Breast epithelium (tissue), 4 donors: ENCODE measurements at regions not wholly inside any gene's neighbourhood (a gene's known extent, or its start where the extent isn't known, plus 50 kb on each side); places are given as distances from the start of the nearest gene placed in this dataset.

ENCODE experiments used
- DNase-seq, 2 donors: peaks; one replicate each; pipeline ENCODE4 v3.0.0-alpha.2; 2019; ENCODE audit warnings: low spot score in 2 of 2
- H3K27ac ChIP-seq, 2 donors: fragments of 200-600 bp; sonication (generic) in 1 of 2; one replicate each; pipeline ENCODE4 v1.5.1; 2016 to 2019; ENCODE audit warnings: mild to moderate bottlenecking in 1 of 2
- H3K27me3 ChIP-seq, 2 donors: fragments of 200-600 bp; sonication (generic) in 1 of 2; one replicate each; pipeline versions ENCODE4 v1.5.1 to v1.6.0; 2017 to 2019; ENCODE audit warnings: control low read depth in 1 of 2, mild to moderate bottlenecking in 1 of 2
- H3K36me3 ChIP-seq: fragments of 200-600 bp; one replicate; pipeline ENCODE4 v1.5.1; 2019
- H3K4me1 ChIP-seq, 2 donors: fragments of 200-600 bp; sonication (generic); one replicate each; pipeline ENCODE4 v1.5.1; 2016 to 2019; ENCODE audit warnings: control low read depth in 1 of 2
- H3K4me3 ChIP-seq, 3 donors: fragments of 200-600 bp; sonication (generic); 1 replicate in 2 of 3; 2 replicates in 1 of 3; pipeline ENCODE4 v1.5.1; 2016 to 2019; ENCODE audit warnings: mild to moderate bottlenecking in 3 of 3, moderate library complexity in 2 of 3
- H3K9me3 ChIP-seq, 2 donors: fragments of 200-600 bp; sonication (generic) in 1 of 2; one replicate each; pipeline ENCODE4 v1.5.1; 2016 to 2019; ENCODE audit warnings: control low read depth in 1 of 2
- CTCF ChIP-seq, 3 donors: fragments of 450-650 bp; IDR thresholded peaks; one replicate each; pipeline ENCODE4 v1.5.1; 2016 to 2017; ENCODE audit warnings: antibody characterized with exemption in 3 of 3, mild to moderate bottlenecking in 3 of 3, moderate library complexity in 3 of 3
- POLR2A ChIP-seq: fragments of 450-650 bp; IDR thresholded peaks from one replicate; pipeline ENCODE4 v1.6.1; 2016; ENCODE audit warnings: antibody characterized with exemption, mild to moderate bottlenecking, moderate library complexity
- POLR2AphosphoS5 ChIP-seq, 3 donors: sonication (generic); formaldehyde crosslinking; IDR thresholded peaks; one replicate each; pipeline ENCODE4 v1.6.1; 2017; ENCODE audit warnings: antibody characterized with exemption in 3 of 3
- intact Hi-C: fragments of 100-400 bp; cut with DNase I; formaldehyde crosslinking; loops from one replicate; pipeline ENCODE4 v1.15.1; 2023; ENCODE audit warnings: low total_unique reads

GRCh38 chr1:238419209-238419608, 528.5 kb upstream of the ZP4 start:
- intact Hi-C loops, result no loop called here
- no peak for DNase-seq
- H3K27me3 ChIP-seq, result no peaks in the 10 kb centered on the region
- no peaks in the 10 kb centered on the region for H3K4me1 ChIP-seq
- TF ChIP-seq POLR2A (no peak), CTCF (IDR thresholded peaks at IDR 0.05) (no peak), POLR2AphosphoS5 (IDR thresholded peaks at IDR 0.05) (no peak)
- H3K9me3 ChIP-seq, result no peaks in the 10 kb centered on the region
- H3K36me3 ChIP-seq, result no peaks in the 10 kb centered on the region
- no peak overlapping the region for H3K4me3 ChIP-seq
- H3K27ac ChIP-seq, result no peak overlapping the region

GRCh38 chr1:238409932-238410331, 519.2 kb upstream of the ZP4 start:
- intact Hi-C loops, result no loop called here
- Histone ChIP-seq H3K27ac (no peak overlapping the region), H3K4me1 (no peaks in the 10 kb centered on the region), H3K4me3 (no peak overlapping the region), H3K9me3 (no peaks in the 10 kb centered on the region), H3K36me3 (no peaks in the 10 kb centered on the region), H3K27me3 (no peaks in the 10 kb centered on the region)
- TF ChIP-seq POLR2AphosphoS5 (IDR thresholded peaks at IDR 0.05), result no peak
- TF ChIP-seq POLR2A, result no peak
- no peak for DNase-seq

- H3K4me3 ChIP-seq, result no peak overlapping the region
- H3K36me3 ChIP-seq, result no peaks in the 10 kb centered on the region
- H3K4me1 ChIP-seq, result no peaks in the 10 kb centered on the region
- H3K27me3 ChIP-seq, result no peaks in the 10 kb centered on the region
- intact Hi-C loops, result no loop called here
- no peak overlapping the region for H3K27ac ChIP-seq
- no peaks in the 10 kb centered on the region for H3K9me3 ChIP-seq
- no peak for TF ChIP-seq POLR2A
- DNase-seq, result no peak
These were observed 518.6 kb upstream of the ZP4 start for GRCh38 chr1:238409191-238409850.

- intact Hi-C loops, result no loop called here
- no peaks in the 10 kb centered on the region for H3K4me1 ChIP-seq
- no peak overlapping the region for H3K4me3 ChIP-seq
- no peaks in the 10 kb centered on the region for H3K27me3 ChIP-seq
- TF ChIP-seq CTCF (IDR thresholded peaks at IDR 0.05) (no peak), POLR2AphosphoS5 (IDR thresholded peaks at IDR 0.05) (no peak), POLR2A (no peak)
- no peaks in the 10 kb centered on the region for H3K9me3 ChIP-seq
- no peak for DNase-seq
- H3K27ac ChIP-seq, result no peak overlapping the region
- H3K36me3 ChIP-seq, result no peaks in the 10 kb centered on the region
These were observed 518.0 kb upstream of the ZP4 start for GRCh38 chr1:238408737-238409136.

- H3K36me3 ChIP-seq, result no peaks in the 10 kb centered on the region
- no peaks in the 10 kb centered on the region for H3K27me3 ChIP-seq
- intact Hi-C loops, result no loop called here
- H3K9me3 ChIP-seq, result no peaks in the 10 kb centered on the region
- TF ChIP-seq POLR2A, result no peak
- no peak for TF ChIP-seq POLR2AphosphoS5 (IDR thresholded peaks at IDR 0.05)
- no peak for TF ChIP-seq CTCF (IDR thresholded peaks at IDR 0.05)
- DNase-seq, result no peak
- H3K4me1 ChIP-seq, result no peaks in the 10 kb centered on the region
- no peak overlapping the region for H3K27ac ChIP-seq
- no peak overlapping the region for H3K4me3 ChIP-seq
These were observed 515.6 kb upstream of the ZP4 start for GRCh38 chr1:238406098-238406860.

GRCh38 chr1:238404921-238405320, 514.2 kb upstream of the ZP4 start:
- no peak overlapping the region for H3K4me3 ChIP-seq
- no peak overlapping the region for H3K27ac ChIP-seq
- intact Hi-C loops, result no loop called here
- H3K27me3 ChIP-seq, result no peaks in the 10 kb centered on the region
- no peak for DNase-seq
- H3K36me3 ChIP-seq, result no peaks in the 10 kb centered on the region
- no peak for TF ChIP-seq CTCF (IDR thresholded peaks at IDR 0.05)
- no peak for TF ChIP-seq POLR2AphosphoS5 (IDR thresholded peaks at IDR 0.05)
- no peak for TF ChIP-seq POLR2A
- no peaks in the 10 kb centered on the region for H3K9me3 ChIP-seq
- H3K4me1 ChIP-seq, result no peaks in the 10 kb centered on the region
